CD4-positive, alpha-beta T cell treated with Interleukin-12 subunit alpha and Interleukin-12 subunit beta, for 1 hour (primary cell): ENCODE measurements at regions not wholly inside any gene's neighbourhood (a gene's known extent, or its start where the extent isn't known, plus 50 kb on each side); places are given as distances from the start of the nearest gene placed in this dataset.
"Not testable (repeated sequence)": the region's sequence is repeated elsewhere in the genome, so short reads cannot be mapped to it uniquely, and the experiment has no call there.

ENCODE experiments used
- DNase-seq: peaks from one replicate; pipeline ENCODE4 v3.0.0-alpha.2; 2020

- no peak for DNase-seq
Observed at GRCh38 chr7:39826166-39826565, 123.9 kb upstream of the CDK13 start.

GRCh38 chr7:39827571-39827970, 122.5 kb upstream of the CDK13 start:
- no peak for DNase-seq

- no peak for DNase-seq
Observed at GRCh38 chr7:39829028-39829427, 121.0 kb upstream of the CDK13 start.

- no peak for DNase-seq
Observed at GRCh38 chr7:39832519-39833085, 117.5 kb upstream of the CDK13 start.

GRCh38 chr7:39833180-39833799, 116.8 kb upstream of the CDK13 start:
- DNase-seq = peak; percentile 1

GRCh38 chr7:39833865-39834634, 116.0 kb upstream of the CDK13 start:
- DNase-seq = not testable (repeated sequence)

- DNase-seq = no peak
Observed at GRCh38 chr7:39838326-39838725, 111.7 kb upstream of the CDK13 start.

GRCh38 chr7:39845006-39845405, 105.0 kb upstream of the CDK13 start:
- no peak for DNase-seq

GRCh38 chr7:39847227-39847626, 102.8 kb upstream of the CDK13 start:
- no peak for DNase-seq

GRCh38 chr7:39851466-39852045, 98.5 kb upstream of the CDK13 start:
- DNase-seq = no peak

- DNase-seq = not testable (repeated sequence)
Observed at GRCh38 chr7:39854616-39855324, 95.3 kb upstream of the CDK13 start.

- no peak for DNase-seq
Observed at GRCh38 chr7:39855325-39855674, 94.8 kb upstream of the CDK13 start.

GRCh38 chr7:39863675-39864322, 86.3 kb upstream of the CDK13 start:
- DNase-seq = peak; percentile 1

GRCh38 chr7:39869888-39870522, 80.1 kb upstream of the CDK13 start:
- not testable (repeated sequence) for DNase-seq

GRCh38 chr7:39871610-39872009, 78.4 kb upstream of the CDK13 start:
- DNase-seq = not testable (repeated sequence)

- no peak for DNase-seq
Observed at GRCh38 chr7:39880556-39880955, 69.5 kb upstream of the CDK13 start.

GRCh38 chr7:39882148-39882784, 67.8 kb upstream of the CDK13 start:
- DNase-seq = no peak

GRCh38 chr7:39883812-39884390, 66.2 kb upstream of the CDK13 start:
- DNase-seq = no peak

GRCh38 chr7:39888171-39888853, 61.7 kb upstream of the CDK13 start:
- DNase-seq = no peak

GRCh38 chr7:39890411-39890810, 59.6 kb upstream of the CDK13 start:
- no peak for DNase-seq

GRCh38 chr7:39891894-39892293, 58.2 kb upstream of the CDK13 start:
- no peak for DNase-seq
